HG03520 (cell line): ENCODE measurements at regions not wholly inside any gene's neighbourhood (a gene's known extent, or its start where the extent isn't known, plus 50 kb on each side); places are given as distances from the start of the nearest gene placed in this dataset.

Experiments used
- ATAC-seq: cut with Tn5 transposase; IDR thresholded peaks from one replicate; pipeline ENCODE4 v1.9.1; 2021; ENCODE audit warnings: mild to moderate bottlenecking, moderate library complexity; ENCODE audit not compliant: unreplicated experiment

DNA sequence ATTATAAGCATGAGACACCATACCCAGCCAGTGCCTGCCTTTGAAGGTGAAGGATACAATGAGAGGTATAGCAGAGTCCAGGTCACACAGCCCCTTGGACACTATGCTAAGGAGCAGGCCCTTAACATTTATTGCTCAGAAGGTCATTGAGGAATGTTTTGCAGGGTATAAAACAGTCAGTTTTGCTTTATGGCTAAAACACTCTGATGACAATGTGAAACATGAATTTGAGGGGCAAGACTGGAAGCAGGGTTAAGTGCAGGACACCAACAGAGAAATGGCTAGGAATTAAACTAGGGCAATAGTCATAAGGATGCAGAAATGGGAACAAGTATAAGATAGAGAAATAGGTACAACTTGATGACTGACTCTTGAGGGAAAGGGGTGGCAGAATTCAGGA is 141.1 kb downstream of the METTL4 start:
- ATAC-seq, result no peak

DNA sequence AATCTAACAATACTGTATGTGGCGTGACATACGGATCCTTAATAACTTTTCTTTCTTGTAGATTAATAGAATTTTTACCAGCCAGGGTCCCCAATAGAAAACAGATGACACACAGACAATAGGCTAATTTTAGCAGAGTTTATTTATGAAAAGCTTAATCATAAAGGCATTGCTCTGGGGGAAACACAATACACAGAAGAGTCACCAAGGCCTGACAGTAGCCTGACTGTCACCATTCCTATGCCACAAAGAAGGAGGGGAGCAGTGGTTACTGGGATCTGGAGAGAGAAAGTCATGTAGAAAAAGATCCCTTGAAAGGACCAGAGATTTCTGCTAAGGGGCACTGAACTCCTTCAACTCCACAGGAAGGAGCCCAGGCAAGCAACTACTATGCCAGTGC is 139.5 kb downstream of the METTL4 start:
- ATAC-seq, result no peak

DNA sequence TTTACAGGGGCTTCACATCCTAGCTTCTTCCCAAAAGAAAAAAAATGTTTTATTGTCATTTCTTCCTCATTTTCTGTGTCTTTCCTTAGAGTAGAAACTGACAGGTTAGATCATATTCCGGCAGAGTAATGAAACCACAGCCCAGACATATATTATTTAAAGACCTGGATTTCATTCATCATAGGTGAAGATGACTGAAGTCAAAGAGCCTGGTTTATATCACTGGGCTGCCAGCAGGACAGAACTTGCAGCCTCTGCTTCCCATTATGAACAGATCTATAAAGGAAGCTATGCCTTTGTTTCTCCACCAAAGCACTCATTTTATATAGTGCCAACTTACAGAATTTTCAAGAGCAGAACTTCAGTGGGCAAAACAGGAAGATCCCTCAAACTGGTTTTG is 137.9 kb downstream of the METTL4 start:
- no peak for ATAC-seq

DNA sequence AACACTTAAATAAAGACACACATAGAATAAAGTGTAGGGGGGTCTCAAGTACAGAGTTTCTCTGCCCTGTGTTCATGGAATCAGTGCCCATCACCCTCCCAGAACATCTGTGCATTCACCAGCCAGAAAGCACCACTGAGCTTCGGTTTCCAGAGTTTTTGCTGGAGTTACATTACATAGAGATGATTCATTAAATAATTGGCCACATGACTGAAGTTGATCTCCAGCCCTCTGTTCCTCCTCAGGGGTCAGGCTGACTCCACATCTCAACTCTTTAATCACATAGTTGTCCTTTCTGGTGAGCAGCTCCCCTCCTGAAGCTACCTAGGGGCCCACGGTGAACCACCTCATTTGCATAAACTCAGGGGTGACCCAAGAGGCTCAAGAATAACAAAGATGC is 129.8 kb downstream of the METTL4 start:
- ATAC-seq, result no peak

DNA sequence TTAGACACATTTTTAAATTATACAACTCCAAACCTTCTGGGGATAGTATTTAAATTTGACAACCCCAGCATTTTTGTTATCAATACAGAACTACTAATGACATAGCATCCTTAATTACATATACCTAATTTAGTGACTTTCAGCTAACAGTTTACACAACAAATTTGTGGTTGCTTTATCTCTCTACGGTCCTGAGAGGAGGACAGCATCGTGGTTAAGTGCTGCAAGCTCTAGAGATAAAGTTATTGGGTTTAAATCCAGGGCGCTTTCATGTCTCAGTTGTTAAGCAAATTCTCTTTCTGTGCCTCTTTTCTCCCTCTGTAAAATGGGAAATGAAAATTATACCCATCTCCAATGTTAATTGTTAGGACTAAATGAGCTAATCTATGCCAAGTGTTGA is 129.3 kb downstream of the METTL4 start:
- no peak for ATAC-seq

DNA sequence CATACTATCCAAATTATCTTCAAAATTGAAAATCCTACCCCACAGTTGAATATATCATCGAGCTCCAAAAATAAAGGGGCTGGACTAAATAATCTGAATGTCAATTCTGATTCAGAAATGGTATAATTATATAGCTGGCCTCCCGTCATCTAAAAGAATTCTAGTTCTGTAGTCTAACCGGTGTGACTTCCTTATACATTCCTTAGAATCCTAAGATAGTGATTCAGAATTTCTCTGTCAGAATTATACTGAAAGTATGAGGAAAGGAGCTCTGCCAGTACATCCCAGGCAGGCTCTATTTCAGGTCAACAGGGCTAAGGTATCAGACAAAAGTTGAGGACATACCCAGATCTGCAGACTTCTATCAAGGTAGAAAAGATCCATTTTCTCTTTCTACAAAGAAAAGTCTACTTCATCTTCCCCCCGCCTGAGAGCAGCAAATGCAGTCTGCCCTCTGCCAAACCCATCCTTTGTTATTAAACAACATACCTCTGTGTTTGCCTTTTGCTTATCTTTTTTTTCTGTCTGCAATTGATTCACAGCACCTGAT is 128.5 kb downstream of the METTL4 start:
- ATAC-seq, result no peak

GRCh38 chr18:2444201-2444875 is 127.0 kb downstream of the METTL4 start:
- ATAC-seq, result no peak

GRCh38 chr18:2448565-2449151 is 122.6 kb downstream of the METTL4 start:
- ATAC-seq, result no peak

DNA sequence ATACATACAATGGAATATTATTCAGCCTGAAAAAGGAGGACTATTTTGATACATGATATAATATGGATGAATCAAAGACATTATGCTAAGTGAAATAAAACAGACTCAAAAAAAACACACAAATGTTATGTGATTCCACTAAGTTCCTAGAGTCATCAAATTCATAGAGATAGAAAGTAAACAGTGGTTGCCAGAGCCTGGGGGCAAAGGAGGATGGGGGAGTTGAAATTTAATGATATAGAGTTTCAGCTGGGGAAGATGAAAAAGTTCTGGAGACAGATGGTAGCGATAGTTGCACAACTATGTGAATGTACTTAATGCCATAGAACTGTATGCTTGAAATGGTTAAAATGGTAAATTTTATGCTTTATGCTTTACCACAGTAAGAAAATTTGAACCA is 119.7 kb downstream of the METTL4 start:
- no peak for ATAC-seq

DNA sequence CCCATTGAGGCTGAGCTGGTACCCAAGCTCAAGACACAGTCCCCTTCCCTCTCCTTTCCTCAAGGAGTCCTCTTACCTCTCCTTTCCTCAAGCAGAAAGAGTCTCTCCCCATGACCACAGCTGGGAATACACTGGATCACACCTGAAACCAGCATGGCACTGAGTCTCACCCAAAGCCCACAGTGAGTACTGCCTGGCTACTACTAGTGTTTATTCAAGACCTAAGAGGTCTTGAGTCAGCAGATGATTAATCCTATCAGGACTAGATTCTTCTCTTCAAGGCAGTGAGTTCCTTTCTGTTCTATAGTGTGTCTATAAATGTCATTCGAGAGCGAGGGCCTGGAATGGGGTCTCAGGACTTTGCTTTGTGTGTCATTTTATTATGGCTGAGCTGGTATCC is 111.4 kb downstream of the METTL4 start:
- no peak for ATAC-seq

DNA sequence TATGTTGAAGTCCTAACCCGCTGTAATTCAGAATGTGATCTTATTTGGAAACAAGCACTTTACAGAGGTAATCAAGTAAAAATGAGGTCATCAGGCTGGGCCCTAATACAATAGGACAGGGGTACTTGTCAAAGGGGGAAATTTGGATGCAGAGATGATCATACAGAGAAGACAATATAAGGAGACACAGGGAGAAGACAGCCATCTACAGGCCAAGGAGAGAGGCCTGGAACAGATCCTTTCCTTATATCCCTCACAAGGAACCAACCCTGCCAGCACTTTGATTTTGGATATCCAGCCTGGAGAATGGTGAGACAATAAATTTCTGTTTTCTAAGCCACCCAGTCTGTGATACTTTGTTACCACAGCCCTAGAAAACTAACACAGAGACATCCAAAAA is 104.3 kb downstream of the METTL4 start:
- ATAC-seq, result no peak

DNA sequence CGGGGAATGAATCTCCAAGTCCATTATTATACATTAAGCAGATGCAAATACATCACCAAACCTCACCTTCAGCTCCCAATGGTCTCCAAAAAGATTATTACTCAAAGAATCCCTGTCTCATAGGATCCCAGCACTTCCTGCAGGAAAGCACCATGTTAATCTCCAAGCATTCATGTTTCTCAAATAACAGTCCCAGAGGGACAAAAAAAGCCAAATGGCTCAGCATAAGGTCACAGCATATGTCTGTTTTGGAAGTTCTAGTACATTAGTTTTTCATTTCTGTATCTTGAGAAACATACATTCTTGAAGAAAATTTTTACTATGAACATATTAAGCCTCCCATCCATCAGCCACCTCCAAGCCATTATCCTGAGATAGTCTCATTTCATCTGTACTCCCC is 103.3 kb downstream of the METTL4 start:
- no peak for ATAC-seq

- no peak for ATAC-seq
Observed at GRCh38 chr18:2471523-2471922, 99.8 kb downstream of the METTL4 start.

GRCh38 chr18:2478662-2479061 is 92.6 kb downstream of the METTL4 start:
- ATAC-seq, result no peak

- ATAC-seq, result no peak
Observed at GRCh38 chr18:2480536-2480935, 90.8 kb downstream of the METTL4 start.

GRCh38 chr18:2482706-2483475 is 88.4 kb downstream of the METTL4 start:
- ATAC-seq, result no peak

DNA sequence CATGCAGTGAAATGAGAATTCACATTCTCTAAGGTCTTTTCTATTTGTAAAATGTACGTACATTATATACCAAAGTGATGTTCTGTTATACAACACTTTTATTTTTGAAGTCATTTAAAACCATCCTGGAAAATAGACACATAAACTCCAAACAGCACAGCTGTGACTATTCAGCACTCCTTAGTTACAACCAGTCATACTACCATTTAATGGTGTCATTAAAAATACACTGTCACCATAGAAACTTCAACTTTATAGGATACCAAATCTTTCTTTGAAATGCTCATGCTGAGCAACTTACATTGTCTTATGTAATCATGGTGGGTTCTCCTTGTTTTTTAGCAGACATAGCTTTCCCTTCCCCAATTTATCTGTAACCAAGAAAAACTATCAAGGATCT is 85.3 kb downstream of the METTL4 start:
- no peak for ATAC-seq

- ATAC-seq, result no peak
Observed at GRCh38 chr18:2486426-2486825, 84.9 kb downstream of the METTL4 start.
